ENCODE measurements at regions not wholly inside any gene's neighbourhood (a gene's known extent, or its start where the extent isn't known, plus 50 kb on each side); places are given as distances from the start of the nearest gene placed in this dataset.

GRCh38 chr12:131378176-131378842 is 332.6 kb upstream of the SFSWAP start:
- Histone ChIP-seq H3K4me1 (ENCODE audit: insufficient read depth, low read length, poor library complexity, severe bottlenecking) (no peaks in the 10 kb centered on the region), H3K9me3 (ENCODE audit: low read depth, low read length, poor library complexity, severe bottlenecking) (no peaks in the 10 kb centered on the region), H3K27ac (ENCODE audit: low read depth, low read length, poor library complexity, severe bottlenecking) (no peak overlapping the region), H3K4me3 (ENCODE audit: low read depth, low read length, poor library complexity, severe bottlenecking) (no peak overlapping the region), H3K36me3 (ENCODE audit: insufficient read depth, low read length, poor library complexity, severe bottlenecking) (no peaks in the 10 kb centered on the region), H3K27me3 (replicated peaks; ENCODE audit: insufficient read depth, low read depth, low read length, poor library complexity) (peaks cover 2% of the 10 kb centered on the region)
- ChIA-PET POLR2A (ENCODE audit: low non-redundant PET) (no interaction called here), CTCF (no interaction called here)
- intact Hi-C loops (cut with micrococcal nuclease; ENCODE audit: unreplicated experiment) = no loop called here
- DNase-seq (ENCODE audit: low spot score) = no peak
- TF ChIP-seq, protein P1, sequence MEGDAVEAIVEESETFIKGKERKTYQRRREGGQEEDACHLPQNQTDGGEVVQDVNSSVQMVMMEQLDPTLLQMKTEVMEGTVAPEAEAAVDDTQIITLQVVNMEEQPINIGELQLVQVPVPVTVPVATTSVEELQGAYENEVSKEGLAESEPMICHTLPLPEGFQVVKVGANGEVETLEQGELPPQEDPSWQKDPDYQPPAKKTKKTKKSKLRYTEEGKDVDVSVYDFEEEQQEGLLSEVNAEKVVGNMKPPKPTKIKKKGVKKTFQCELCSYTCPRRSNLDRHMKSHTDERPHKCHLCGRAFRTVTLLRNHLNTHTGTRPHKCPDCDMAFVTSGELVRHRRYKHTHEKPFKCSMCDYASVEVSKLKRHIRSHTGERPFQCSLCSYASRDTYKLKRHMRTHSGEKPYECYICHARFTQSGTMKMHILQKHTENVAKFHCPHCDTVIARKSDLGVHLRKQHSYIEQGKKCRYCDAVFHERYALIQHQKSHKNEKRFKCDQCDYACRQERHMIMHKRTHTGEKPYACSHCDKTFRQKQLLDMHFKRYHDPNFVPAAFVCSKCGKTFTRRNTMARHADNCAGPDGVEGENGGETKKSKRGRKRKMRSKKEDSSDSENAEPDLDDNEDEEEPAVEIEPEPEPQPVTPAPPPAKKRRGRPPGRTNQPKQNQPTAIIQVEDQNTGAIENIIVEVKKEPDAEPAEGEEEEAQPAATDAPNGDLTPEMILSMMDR (conservative IDR thresholded peaks at IDR 0.05; ENCODE audit: low read depth, low read length) = no peak
- BruUV-seq (replicated peaks) = no TSS peak

DNA sequence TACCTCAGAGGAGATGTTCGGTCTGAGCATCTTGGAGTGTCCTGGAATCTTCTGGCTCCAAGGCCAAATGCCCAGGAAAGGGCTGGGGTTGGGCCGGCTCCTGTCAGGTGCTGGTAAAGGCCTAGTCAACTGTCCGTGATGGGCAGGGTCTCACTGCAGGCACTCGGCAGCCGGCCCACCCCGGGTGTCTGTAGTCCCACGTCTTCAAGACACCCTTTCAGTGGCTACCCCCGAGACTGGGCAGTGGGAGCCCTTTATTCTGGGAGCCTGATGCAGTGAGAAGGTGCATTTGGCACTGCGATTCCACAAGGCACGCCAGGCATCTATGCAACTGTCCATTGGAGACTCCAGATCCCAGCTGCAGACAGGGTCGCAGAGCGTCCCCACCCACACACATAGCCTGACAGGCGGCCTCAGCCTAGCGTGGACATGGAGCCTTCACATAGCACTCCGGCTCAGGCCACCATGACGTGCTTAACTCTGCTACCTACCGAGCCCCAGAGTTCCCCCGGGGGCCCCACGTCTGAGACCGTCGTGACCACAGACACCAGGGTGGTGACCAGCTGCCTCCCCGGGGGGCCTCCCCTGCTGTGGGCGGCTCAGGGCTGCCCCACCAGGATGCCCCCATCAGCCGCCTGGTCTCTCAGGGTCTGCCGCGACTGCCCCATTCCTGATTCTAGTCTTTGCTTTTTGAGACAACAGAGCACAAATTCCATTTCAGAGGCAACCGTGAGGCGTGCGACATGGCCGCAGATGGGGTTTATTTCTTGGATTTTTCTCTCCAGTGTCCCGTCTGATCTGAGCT is 331.8 kb upstream of the SFSWAP start:
- H3K9me3 ChIP-seq (ENCODE audit: low read depth, low read length, poor library complexity, severe bottlenecking) = no peaks in the 10 kb centered on the region
- H3K4me3 ChIP-seq (ENCODE audit: low read depth, low read length, poor library complexity, severe bottlenecking) = no peak overlapping the region
- H3K4me1 ChIP-seq (ENCODE audit: insufficient read depth, low read length, poor library complexity, severe bottlenecking) = no peaks in the 10 kb centered on the region
- no peak for DNase-seq (ENCODE audit: low spot score)
- no peaks in the 10 kb centered on the region for H3K36me3 ChIP-seq (ENCODE audit: insufficient read depth, low read length, poor library complexity, severe bottlenecking)
- no peaks in the 10 kb centered on the region for H3K27me3 ChIP-seq (replicated peaks; ENCODE audit: insufficient read depth, low read depth, low read length, poor library complexity)
- ChIA-PET POLR2A (ENCODE audit: low non-redundant PET) (no interaction called here), CTCF (no interaction called here)
- intact Hi-C loops (cut with micrococcal nuclease; ENCODE audit: unreplicated experiment) = no loop called here
- no TSS peak for BruUV-seq (replicated peaks)
- no peak overlapping the region for H3K27ac ChIP-seq (ENCODE audit: low read depth, low read length, poor library complexity, severe bottlenecking)
- TF ChIP-seq, protein P1 (conservative IDR thresholded peaks at IDR 0.05; ENCODE audit: low read depth, low read length) = no peak
- no peak for TF ChIP-seq EZH2 (IDR thresholded peaks at IDR 0.05; ENCODE audit: borderline replicate concordance, low read depth, low read length, poor library complexity, severe bottlenecking)

- DNase-seq (ENCODE audit: low spot score) = no peak
- Histone ChIP-seq H3K9me3 (ENCODE audit: low read depth, low read length, poor library complexity, severe bottlenecking) (no peaks in the 10 kb centered on the region), H3K4me3 (ENCODE audit: low read depth, low read length, poor library complexity, severe bottlenecking) (no peak overlapping the region), H3K27ac (ENCODE audit: low read depth, low read length, poor library complexity, severe bottlenecking) (no peak overlapping the region), H3K27me3 (replicated peaks; ENCODE audit: insufficient read depth, low read depth, low read length, poor library complexity) (no peaks in the 10 kb centered on the region), H3K4me1 (ENCODE audit: insufficient read depth, low read length, poor library complexity, severe bottlenecking) (no peaks in the 10 kb centered on the region), H3K36me3 (ENCODE audit: insufficient read depth, low read length, poor library complexity, severe bottlenecking) (no peaks in the 10 kb centered on the region)
- TF ChIP-seq, protein P1 (conservative IDR thresholded peaks at IDR 0.05; ENCODE audit: low read depth, low read length) = no peak
- TF ChIP-seq EZH2 (IDR thresholded peaks at IDR 0.05; ENCODE audit: borderline replicate concordance, low read depth, low read length, poor library complexity, severe bottlenecking) = no peak
- BruUV-seq (replicated peaks) = no TSS peak
- intact Hi-C loops (cut with micrococcal nuclease; ENCODE audit: unreplicated experiment) = no loop called here
- ChIA-PET POLR2A (ENCODE audit: low non-redundant PET) (no interaction called here), CTCF (no interaction called here)
Observed at GRCh38 chr12:131379738-131380137, 331.2 kb upstream of the SFSWAP start.
